ENCODE measurements at regions not wholly inside any gene's neighbourhood (a gene's known extent, or its start where the extent isn't known, plus 50 kb on each side); places are given as distances from the start of the nearest gene placed in this dataset.

DNA sequence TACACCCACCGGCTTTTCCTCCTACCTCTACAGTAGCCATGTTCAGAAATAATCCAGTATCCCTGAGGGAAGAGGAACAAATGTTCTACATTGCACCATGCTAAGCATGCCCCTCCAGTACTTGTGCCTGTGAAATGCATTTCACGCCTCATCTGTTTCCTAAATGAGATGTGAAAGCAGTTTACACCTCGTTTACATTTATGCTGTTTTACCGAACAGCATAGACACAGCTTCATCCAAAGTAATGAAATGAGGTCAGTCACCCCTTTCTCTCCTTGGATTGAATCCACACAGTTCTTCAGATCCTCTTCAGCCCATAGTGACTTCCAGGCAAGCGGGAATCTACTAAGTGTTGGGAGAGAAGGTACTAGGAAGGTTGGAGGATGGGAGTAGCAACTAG is 514.3 kb downstream of the PDCD6IP start:
- CTCF ChIA-PET = interaction anchor here (1.0 kb wide), 1 partner anchor 206 kb away, joined by 3 read pairs; no protein-coding TSS in a partner anchor
- Mint-ChIP-seq H3K27ac (no peak overlapping the region), H3K9me3 (ENCODE audit: insufficient read depth) (peaks cover 6% of the 10 kb centered on the region), H3K4me1 (peaks cover 10% of the 10 kb centered on the region), H3K4me3 (peak overlapping the region; percentile 52), H3K27me3 (no peaks in the 10 kb centered on the region)
- no peaks in the 10 kb centered on the region for H3K27me3 ChIP-seq (replicated peaks in 1 of 4; ENCODE audit: control extremely low read depth in 1 of 4, control insufficient read depth in 3 of 4, insufficient read depth in 4 of 4, low read length in 3 of 4)
- POLR2A ChIA-PET = no interaction called here
- H3K27ac ChIP-seq (ENCODE audit: low read length in 2 of 2) = no peak overlapping the region
- intact Hi-C loops (cut with micrococcal nuclease) = no loop called here
- no peak overlapping the region for H3K4me3 ChIP-seq (ENCODE audit: control extremely low read depth in 1 of 5, extremely low read depth in 1 of 5, insufficient read depth in 1 of 5, low read depth in 2 of 5, low read length in 4 of 5)
- H4K20me1 ChIP-seq (ENCODE audit: control insufficient read depth, insufficient read depth, low read length, poor library complexity, severe bottlenecking) = no peaks in the 10 kb centered on the region
- H3K79me2 ChIP-seq (ENCODE audit: control insufficient read depth, insufficient read depth, low read length) = no peaks in the 10 kb centered on the region
- ATAC-seq (ENCODE audit: low read depth) (no peak), DNase-seq (no peak)
- no peak overlapping the region for H3K9ac ChIP-seq (ENCODE audit: low read length)
- 60% methylated on average over 2 of the region's 5 CpGs for WGBS (ENCODE audit: insufficient coverage)
- no peaks in the 10 kb centered on the region for H3K36me3 ChIP-seq (replicated peaks in 1 of 2; ENCODE audit: control extremely low read depth in 1 of 2, control insufficient read depth in 1 of 2, extremely low read depth in 1 of 2, insufficient read depth in 2 of 2, low read length in 1 of 2)
- peak overlapping the region; percentile 30 for H3K4me2 ChIP-seq (replicated peaks; ENCODE audit: low read depth, low read length, poor library complexity, severe bottlenecking)
- peaks cover 2 to 7% (median 2%) of the 10 kb centered on the region in 3 donors for H3K9me3 ChIP-seq (ENCODE audit: control extremely low read depth in 1 of 3, control insufficient read depth in 2 of 3, insufficient read depth in 1 of 3, low read length in 2 of 3)
- peaks cover 4 to 6% of the 10 kb centered on the region in 2 donors for H3K4me1 ChIP-seq (ENCODE audit: control insufficient read depth in 2 of 2, insufficient read depth in 2 of 2, low read length in 2 of 2)
- TF ChIP-seq EZH2 (IDR thresholded peaks at IDR 0.05; ENCODE audit: borderline replicate concordance, insufficient read depth, low read depth, low read length, poor library complexity, severe bottlenecking) = no peak
- TF ChIP-seq, protein P1, sequence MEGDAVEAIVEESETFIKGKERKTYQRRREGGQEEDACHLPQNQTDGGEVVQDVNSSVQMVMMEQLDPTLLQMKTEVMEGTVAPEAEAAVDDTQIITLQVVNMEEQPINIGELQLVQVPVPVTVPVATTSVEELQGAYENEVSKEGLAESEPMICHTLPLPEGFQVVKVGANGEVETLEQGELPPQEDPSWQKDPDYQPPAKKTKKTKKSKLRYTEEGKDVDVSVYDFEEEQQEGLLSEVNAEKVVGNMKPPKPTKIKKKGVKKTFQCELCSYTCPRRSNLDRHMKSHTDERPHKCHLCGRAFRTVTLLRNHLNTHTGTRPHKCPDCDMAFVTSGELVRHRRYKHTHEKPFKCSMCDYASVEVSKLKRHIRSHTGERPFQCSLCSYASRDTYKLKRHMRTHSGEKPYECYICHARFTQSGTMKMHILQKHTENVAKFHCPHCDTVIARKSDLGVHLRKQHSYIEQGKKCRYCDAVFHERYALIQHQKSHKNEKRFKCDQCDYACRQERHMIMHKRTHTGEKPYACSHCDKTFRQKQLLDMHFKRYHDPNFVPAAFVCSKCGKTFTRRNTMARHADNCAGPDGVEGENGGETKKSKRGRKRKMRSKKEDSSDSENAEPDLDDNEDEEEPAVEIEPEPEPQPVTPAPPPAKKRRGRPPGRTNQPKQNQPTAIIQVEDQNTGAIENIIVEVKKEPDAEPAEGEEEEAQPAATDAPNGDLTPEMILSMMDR (IDR thresholded peaks at IDR 0.05) = no peak
- H2AFZ ChIP-seq (ENCODE audit: insufficient read depth, low read depth, low read length, poor library complexity, severe bottlenecking) = no peak overlapping the region

DNA sequence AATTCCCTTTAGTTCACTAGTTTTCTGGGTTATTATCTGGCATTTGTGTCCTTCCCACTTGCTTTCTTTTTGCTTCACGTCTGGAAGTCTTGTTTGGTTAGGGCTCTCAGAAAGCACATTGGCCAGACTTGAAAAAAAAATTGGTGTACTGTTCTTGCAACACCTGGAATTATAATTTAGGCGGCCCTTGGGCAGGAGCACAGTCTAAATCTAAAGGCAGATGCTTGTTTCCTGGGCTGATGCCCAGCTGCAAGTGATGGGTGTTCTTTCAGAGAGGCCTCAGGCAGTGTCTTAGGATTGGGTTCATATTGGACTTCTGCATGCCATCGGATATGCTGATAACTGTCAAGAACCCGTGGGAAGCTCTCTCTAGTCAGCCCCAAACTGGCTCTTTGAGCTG is 521.5 kb downstream of the PDCD6IP start:
- H4K20me1 ChIP-seq (ENCODE audit: control insufficient read depth, insufficient read depth, low read length, poor library complexity, severe bottlenecking) = no peaks in the 10 kb centered on the region
- peaks cover 2% of the 10 kb centered on the region for H3K9me3 Mint-ChIP-seq (ENCODE audit: insufficient read depth)
- H3K27ac ChIP-seq (ENCODE audit: low read length in 2 of 2) = no peak overlapping the region
- H3K9me3 ChIP-seq (ENCODE audit: control extremely low read depth in 1 of 3, control insufficient read depth in 2 of 3, insufficient read depth in 1 of 3, low read length in 2 of 3) = peaks cover 3 to 8% (median 4%) of the 10 kb centered on the region in 3 donors
- no peak overlapping the region for H3K9ac ChIP-seq (ENCODE audit: low read length)
- intact Hi-C loops (cut with micrococcal nuclease) = no loop called here
- H3K4me2 ChIP-seq (replicated peaks; ENCODE audit: low read depth, low read length, poor library complexity, severe bottlenecking) = no peak overlapping the region
- no peaks in the 10 kb centered on the region for H3K27me3 ChIP-seq (replicated peaks in 1 of 4; ENCODE audit: control extremely low read depth in 1 of 4, control insufficient read depth in 3 of 4, insufficient read depth in 4 of 4, low read length in 3 of 4)
- ChIA-PET CTCF (no interaction called here), POLR2A (no interaction called here)
- no peak for DNase-seq
- peaks cover 12% of the 10 kb centered on the region for H3K4me1 Mint-ChIP-seq
- H3K4me1 ChIP-seq (ENCODE audit: control insufficient read depth in 2 of 2, insufficient read depth in 2 of 2, low read length in 2 of 2) = no peaks in the 10 kb centered on the region
- H3K27me3 Mint-ChIP-seq = no peaks in the 10 kb centered on the region
- H3K36me3 ChIP-seq (replicated peaks in 1 of 2; ENCODE audit: control extremely low read depth in 1 of 2, control insufficient read depth in 1 of 2, extremely low read depth in 1 of 2, insufficient read depth in 2 of 2, low read length in 1 of 2) = no peaks in the 10 kb centered on the region
- ATAC-seq (ENCODE audit: low read depth) = no peak
- H2AFZ ChIP-seq (ENCODE audit: insufficient read depth, low read depth, low read length, poor library complexity, severe bottlenecking) = no peak overlapping the region
- H3K79me2 ChIP-seq (ENCODE audit: control insufficient read depth, insufficient read depth, low read length) = no peaks in the 10 kb centered on the region
- no peak overlapping the region for H3K4me3 ChIP-seq (ENCODE audit: control extremely low read depth in 1 of 5, extremely low read depth in 1 of 5, insufficient read depth in 1 of 5, low read depth in 2 of 5, low read length in 4 of 5)
- H3K4me3 Mint-ChIP-seq = no peak overlapping the region
- no peak overlapping the region for H3K27ac Mint-ChIP-seq
- 81% methylated on average over 4 of the region's 4 CpGs for WGBS (ENCODE audit: insufficient coverage)
- TF ChIP-seq, protein P1 (IDR thresholded peaks at IDR 0.05) = no peak
- TF ChIP-seq EZH2 (IDR thresholded peaks at IDR 0.05; ENCODE audit: borderline replicate concordance, insufficient read depth, low read depth, low read length, poor library complexity, severe bottlenecking) = no peak
